AG04450 (cell line): ENCODE measurements at regions not wholly inside any gene's neighbourhood (a gene's known extent, or its start where the extent isn't known, plus 50 kb on each side); places are given as distances from the start of the nearest gene placed in this dataset.

ENCODE experiments used
- CTCF ChIA-PET: fragments of 300-600, 350-600 bp; formaldehyde crosslinking; extraction: SDS; loops from one replicate; lab custom pipeline; 2022; ENCODE audit warnings: antibody characterized with exemption, inconsistent platforms; lab: Charles Lee
- POLR2A ChIA-PET: fragments of 350-600 bp; formaldehyde crosslinking; extraction: SDS; loops from one replicate; lab custom pipeline; 2021; ENCODE audit warnings: antibody characterized with exemption, inconsistent platforms; lab: Yijun Ruan, JAX
- DNase-seq: peaks from one replicate; pipeline ENCODE4 v3.0.0-alpha.2; 2011; ENCODE audit warnings: low read depth, low spot score
- H3K27ac ChIP-seq: one replicate; pipeline ENCODE4 v1.5.1; 2012; ENCODE audit warnings: low read depth, low read length, control low read depth
- H3K27me3 ChIP-seq: one replicate; pipeline ENCODE4 v1.6.0; 2012; ENCODE audit warnings: low read length; ENCODE audit not compliant: control insufficient read depth, insufficient read depth
- H3K4me3 ChIP-seq: 2 replicates; pipeline ENCODE4 v1.5.1; 2011; ENCODE audit warnings: mild to moderate bottlenecking, low read depth, low read length, control low read depth
- H3K9me3 ChIP-seq: 2 replicates; pipeline ENCODE4 v1.5.1; 2012; ENCODE audit warnings: low read length; ENCODE audit not compliant: control insufficient read depth, insufficient read depth
- TF ChIP-seq, protein P1 (sequence below): IDR thresholded peaks from 2 replicates; pipeline ENCODE4 v1.5.1; 2011; ENCODE audit warnings: low read depth, low read length, control low read depth, inconsistent platforms

DNA sequence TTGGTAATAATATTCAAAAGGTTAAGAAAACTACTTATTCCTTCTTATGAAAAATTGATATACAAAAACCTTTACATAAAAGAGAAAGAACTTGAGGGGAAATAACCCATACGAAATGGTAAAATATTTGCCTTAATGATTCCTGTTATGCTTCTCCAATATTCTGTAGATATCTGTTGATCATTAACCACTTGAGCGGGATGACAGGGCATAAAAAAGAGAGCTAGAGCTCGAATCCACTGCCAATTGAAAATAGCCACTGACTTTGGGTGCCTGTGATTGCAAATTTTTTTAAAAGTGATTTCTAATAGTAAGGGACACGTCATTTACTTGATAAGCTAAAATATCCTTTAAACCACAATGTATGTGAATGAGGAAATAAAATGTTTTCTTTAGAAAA is 188.1 kb downstream of the MOXD1 start:
- ChIA-PET CTCF (interaction anchor here (0.9 to 2.1 kb wide), 2 partner anchors 67 to 288 kb away, joined by 3 to 8 read pairs; no protein-coding TSS in a partner anchor), POLR2A (no interaction called here)
- peaks cover 8% of the 10 kb centered on the region; the same call in 1 of the 2 replicates for H3K9me3 ChIP-seq
- TF ChIP-seq, protein P1, sequence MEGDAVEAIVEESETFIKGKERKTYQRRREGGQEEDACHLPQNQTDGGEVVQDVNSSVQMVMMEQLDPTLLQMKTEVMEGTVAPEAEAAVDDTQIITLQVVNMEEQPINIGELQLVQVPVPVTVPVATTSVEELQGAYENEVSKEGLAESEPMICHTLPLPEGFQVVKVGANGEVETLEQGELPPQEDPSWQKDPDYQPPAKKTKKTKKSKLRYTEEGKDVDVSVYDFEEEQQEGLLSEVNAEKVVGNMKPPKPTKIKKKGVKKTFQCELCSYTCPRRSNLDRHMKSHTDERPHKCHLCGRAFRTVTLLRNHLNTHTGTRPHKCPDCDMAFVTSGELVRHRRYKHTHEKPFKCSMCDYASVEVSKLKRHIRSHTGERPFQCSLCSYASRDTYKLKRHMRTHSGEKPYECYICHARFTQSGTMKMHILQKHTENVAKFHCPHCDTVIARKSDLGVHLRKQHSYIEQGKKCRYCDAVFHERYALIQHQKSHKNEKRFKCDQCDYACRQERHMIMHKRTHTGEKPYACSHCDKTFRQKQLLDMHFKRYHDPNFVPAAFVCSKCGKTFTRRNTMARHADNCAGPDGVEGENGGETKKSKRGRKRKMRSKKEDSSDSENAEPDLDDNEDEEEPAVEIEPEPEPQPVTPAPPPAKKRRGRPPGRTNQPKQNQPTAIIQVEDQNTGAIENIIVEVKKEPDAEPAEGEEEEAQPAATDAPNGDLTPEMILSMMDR, result no peak
- no peak overlapping the region for H3K27ac ChIP-seq
- DNase-seq, result no peak
- no peak overlapping the region for H3K4me3 ChIP-seq
- H3K27me3 ChIP-seq, result no peaks in the 10 kb centered on the region

DNA sequence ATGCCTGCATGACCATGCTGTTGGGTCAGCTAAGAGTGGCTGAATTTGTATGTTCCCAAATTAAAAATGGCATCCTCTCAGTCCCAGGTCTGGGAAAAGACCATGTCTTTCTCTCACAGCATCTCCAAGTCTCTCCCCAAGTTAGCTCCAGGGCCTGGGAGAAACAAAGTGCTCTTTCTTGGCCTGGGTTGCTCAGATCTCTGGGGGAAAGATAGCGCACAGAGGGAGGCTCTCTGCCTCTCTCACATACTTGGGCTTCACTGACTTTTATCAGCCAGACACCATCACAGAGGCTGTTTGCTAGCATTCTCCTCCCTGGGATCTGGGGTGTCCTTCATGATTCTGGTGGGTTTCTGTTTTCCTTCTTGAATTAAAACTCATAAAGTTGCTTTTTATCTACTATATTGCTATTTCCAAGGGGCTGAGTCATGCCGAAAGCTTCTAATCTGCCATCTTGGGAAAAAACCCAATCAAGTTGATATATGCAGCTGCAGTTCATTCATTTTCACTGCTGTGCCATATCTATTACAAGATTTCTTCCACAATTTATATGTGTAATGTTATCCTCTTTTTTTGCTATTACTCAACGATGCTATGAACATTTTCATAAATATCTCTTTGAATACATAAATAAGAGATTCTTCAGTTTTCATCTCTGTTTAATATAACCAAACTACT is 190.2 kb downstream of the MOXD1 start:
- Histone ChIP-seq H3K27ac (peak overlapping the region; percentile 12), H3K9me3 (peaks cover 8% of the 10 kb centered on the region; the same call in 1 of the 2 replicates), H3K4me3 (no peak overlapping the region), H3K27me3 (no peaks in the 10 kb centered on the region)
- CTCF ChIA-PET, result interaction anchor here (1.8 kb wide), 1 partner anchor 68 kb away, joined by 6 read pairs; no protein-coding TSS in a partner anchor
- TF ChIP-seq, protein P1, result no peak
- POLR2A ChIA-PET, result no interaction called here
- no peak for DNase-seq

DNA sequence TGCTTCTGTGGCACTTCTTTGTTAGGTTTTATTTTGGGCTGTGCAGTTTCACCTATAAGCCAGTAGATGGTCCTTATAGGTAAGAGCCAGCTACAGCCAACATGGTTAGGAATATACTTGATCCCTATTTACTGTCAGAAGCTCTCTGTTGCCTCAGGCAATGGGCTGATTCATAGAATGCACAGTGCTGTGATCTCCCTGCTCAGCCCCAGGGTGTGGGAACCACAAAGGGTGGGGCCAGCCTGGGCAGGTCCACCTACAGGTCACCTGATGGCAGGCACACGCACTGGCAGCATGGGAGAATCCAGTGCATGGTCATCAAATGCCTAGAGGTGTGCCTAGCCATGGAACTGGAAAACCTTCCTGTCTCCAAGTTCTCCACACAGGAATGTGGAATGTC is 191.9 kb downstream of the MOXD1 start:
- CTCF ChIA-PET, result interaction anchor here (2.1 kb wide), 1 partner anchor 9 kb away, joined by 12 read pairs; no protein-coding TSS in a partner anchor
- TF ChIP-seq, protein P1, result no peak
- no peak for DNase-seq
- Histone ChIP-seq H3K4me3 (no peak overlapping the region), H3K27ac (no peak overlapping the region), H3K9me3 (peaks cover 8% of the 10 kb centered on the region; the same call in 1 of the 2 replicates), H3K27me3 (no peaks in the 10 kb centered on the region)
- POLR2A ChIA-PET, result no interaction called here

DNA sequence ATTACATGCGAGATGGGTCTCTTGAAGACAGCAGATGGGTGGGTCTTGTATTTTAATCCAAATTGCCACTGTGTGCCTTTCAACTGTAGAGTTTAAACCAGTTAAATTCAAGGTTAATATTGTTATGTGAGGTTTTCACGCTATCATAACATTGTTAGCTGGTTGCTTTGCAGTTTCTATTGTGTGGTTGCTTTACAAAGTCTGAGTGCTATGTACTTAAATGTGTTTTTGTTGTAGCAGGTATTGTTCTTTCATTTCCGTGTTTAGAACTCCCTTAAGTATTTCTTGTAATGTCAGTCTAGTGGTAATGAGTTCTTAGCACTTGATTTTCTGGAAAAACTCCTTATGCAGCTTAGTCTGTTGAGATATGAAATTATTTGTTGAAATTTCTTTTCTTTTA is 193.3 kb downstream of the MOXD1 start:
- Histone ChIP-seq H3K27me3 (no peaks in the 10 kb centered on the region), H3K27ac (no peak overlapping the region), H3K4me3 (no peak overlapping the region), H3K9me3 (peaks cover 8% of the 10 kb centered on the region; the same call in 1 of the 2 replicates)
- TF ChIP-seq, protein P1, result no peak
- POLR2A ChIA-PET, result no interaction called here
- CTCF ChIA-PET, result interaction anchor here (2.1 kb wide), 1 partner anchor 10 kb away, joined by 12 read pairs; no protein-coding TSS in a partner anchor
- no peak for DNase-seq

DNA sequence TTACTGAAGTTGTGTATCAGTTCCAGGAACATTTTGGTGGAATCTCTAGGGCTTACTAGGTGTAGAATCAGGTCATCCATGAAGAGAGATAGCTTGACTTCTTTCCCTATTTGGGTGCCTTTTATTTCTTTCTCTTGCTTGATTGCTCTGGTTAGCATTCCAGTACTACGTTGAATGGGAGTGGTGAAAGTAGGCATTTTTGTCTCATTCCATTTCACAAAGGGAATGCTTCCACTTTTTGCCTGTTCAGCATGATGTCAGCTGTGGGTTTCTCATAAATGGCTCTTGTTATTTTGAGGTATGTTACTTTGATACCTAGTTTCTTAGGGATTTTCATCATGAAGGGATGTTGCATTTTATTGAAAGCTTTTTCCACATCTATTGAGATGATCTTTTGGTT is 195.3 kb downstream of the MOXD1 start:
- POLR2A ChIA-PET, result no interaction called here
- TF ChIP-seq, protein P1, result no peak
- H3K27ac ChIP-seq, result no peak overlapping the region
- peaks cover 8% of the 10 kb centered on the region; the same call in 1 of the 2 replicates for H3K9me3 ChIP-seq
- no peak overlapping the region for H3K4me3 ChIP-seq
- H3K27me3 ChIP-seq, result no peaks in the 10 kb centered on the region
- CTCF ChIA-PET, result interaction anchor here (0.6 to 0.9 kb wide), 2 partner anchors 13 to 74 kb away, joined by 3 read pairs; no protein-coding TSS in a partner anchor
- DNase-seq, result no peak
